K562 (cell line): ENCODE measurements at regions not wholly inside any gene's neighbourhood (a gene's known extent, or its start where the extent isn't known, plus 50 kb on each side); places are given as distances from the start of the nearest gene placed in this dataset.

ENCODE experiments used
- ATAC-seq: fragments of 200-7000 bp; cut with Tn5 transposase; 3 replicates; pipeline ENCODE4 v1.9.1; 2020; ENCODE audit warnings: moderate library complexity
- BruUV-seq: library from RNA; stranded (reverse); fragments of 400-500 nt; replicated peaks from 2 replicates; lab custom pipeline; 2021; lab: Mats Ljungman, UMichigan
- CTCF ChIA-PET: fragments of 300-600 bp; formaldehyde crosslinking; extraction: SDS; loops from one replicate; lab custom pipeline; 2021; ENCODE audit warnings: low intra/inter-chr PET ratio; lab: Yijun Ruan, JAX
- POLR2A ChIA-PET: fragments of 300-600, 350-650 bp; sonication (Branson Sonifier 250); formaldehyde crosslinking; extraction: SDS; loops from one replicate; lab custom pipeline; 2021; ENCODE audit warnings: antibody characterized with exemption, inconsistent platforms; lab: Yijun Ruan, JAX
- DNase-seq, 4 experiments: peaks; one replicate each; pipeline versions ENCODE4 v3.0.0 to v3.0.0-alpha.2; 2011 to 2018; ENCODE audit warnings: low spot score in 3 of 4, mixed read lengths in 3 of 4; ENCODE audit errors: extremely low read depth in 1 of 4
- FAIRE-seq: peaks from 2 replicates; lab custom pipeline; 2011; peaks lifted over from hg19 to GRCh38; lab: Jason Lieb, UNC
- H2AFZ ChIP-seq: 2 replicates; pipeline ENCODE4 v1.6.0; 2011; ENCODE audit warnings: low read depth, low read length, control low read depth, inconsistent platforms
- H3K27ac ChIP-seq: fragments of 200-600 bp; 3 replicates; pipeline ENCODE4 v1.8.0; 2011; ENCODE audit warnings: low read depth, mild to moderate bottlenecking, control low read depth, inconsistent platforms, low read length, moderate library complexity, mixed read lengths; ENCODE audit errors: extremely low read depth
- H3K27me3 ChIP-seq, 2 experiments: fragments of 300-600 bp in 1 of 2; 2 replicates in 1 of 2; 3 replicates in 1 of 2; pipeline versions ENCODE4 v1.6.0 to v1.8.0; 2011; ENCODE audit warnings: inconsistent platforms in 2 of 2, low read length in 2 of 2, mild to moderate bottlenecking in 1 of 2, mixed read lengths in 1 of 2, moderate library complexity in 1 of 2; ENCODE audit not compliant: control insufficient read depth in 2 of 2, insufficient read depth in 2 of 2
- H3K36me3 ChIP-seq: fragments of 300-600 bp; 3 replicates; pipeline ENCODE4 v1.8.0; 2011; ENCODE audit warnings: mild to moderate bottlenecking, low read length, inconsistent platforms; ENCODE audit not compliant: control insufficient read depth, insufficient read depth
- H3K4me1 ChIP-seq, 2 experiments: fragments of 200-600 bp in 1 of 2; replicated peaks in 1 of 2; 2 replicates in 1 of 2; 3 replicates in 1 of 2; pipeline versions ENCODE4 v1.5.1 to v1.8.0; 2011; ENCODE audit warnings: inconsistent platforms in 2 of 2, low read length in 2 of 2, mild to moderate bottlenecking in 1 of 2, mixed read lengths in 1 of 2, moderate library complexity in 1 of 2; ENCODE audit not compliant: control insufficient read depth in 2 of 2, insufficient read depth in 2 of 2
- H3K4me2 ChIP-seq: 2 replicates; pipeline ENCODE4 v1.6.1; 2011; ENCODE audit warnings: low read length, control low read depth, inconsistent platforms, mixed read lengths; ENCODE audit not compliant: insufficient read depth
- H3K4me3 ChIP-seq: fragments of 200-600 bp; sonication (generic), shearing (Covaris generic); 2 replicates; pipeline ENCODE4 v1.5.1; 2016; ENCODE audit warnings: control low read depth, inconsistent platforms
- H3K79me2 ChIP-seq: fragments of 200-600 bp; 3 replicates; pipeline ENCODE4 v1.8.0; 2011; ENCODE audit warnings: low read length, inconsistent platforms; ENCODE audit not compliant: control insufficient read depth, insufficient read depth
- H3K9ac ChIP-seq, 2 experiments: 2 replicates each; pipeline versions ENCODE4 v1.6.0 to v1.6.1; 2011; ENCODE audit warnings: low read depth in 2 of 2, low read length in 2 of 2, control low read depth in 1 of 2, inconsistent platforms in 1 of 2, mild to moderate bottlenecking in 1 of 2, mixed read lengths in 1 of 2; ENCODE audit not compliant: insufficient read depth in 1 of 2
- H3K9me1 ChIP-seq: one replicate; pipeline ENCODE4 v1.6.0; 2011; ENCODE audit warnings: inconsistent platforms, mild to moderate bottlenecking, low read length, moderate library complexity; ENCODE audit not compliant: control insufficient read depth, insufficient read depth
- H3K9me3 ChIP-seq: replicated peaks from 2 replicates; pipeline ENCODE4 v1.5.1; 2011; ENCODE audit warnings: low read depth, low read length, inconsistent platforms; ENCODE audit not compliant: control insufficient read depth, insufficient read depth
- H4K20me1 ChIP-seq: replicated peaks from 2 replicates; pipeline ENCODE4 v1.6.1; 2011; ENCODE audit warnings: low read length, inconsistent platforms, mixed read lengths; ENCODE audit not compliant: control insufficient read depth, insufficient read depth
- CBX3 ChIP-seq, 2 experiments: IDR thresholded peaks; 1 replicate in 1 of 2; 2 replicates in 1 of 2; pipeline ENCODE4 v1.6.1; 2012; ENCODE audit warnings: inconsistent platforms in 2 of 2, low read length in 2 of 2, borderline replicate concordance in 1 of 2, control low read depth in 1 of 2
- DDX20 ChIP-seq: fragments of 450-650 bp; IDR thresholded peaks from 2 replicates; pipeline ENCODE4 v1.6.1; 2016; ENCODE audit warnings: missing genetic modification characterization, low read depth, mild to moderate bottlenecking, missing compliant biosample characterization, moderate library complexity
- FOXK2 ChIP-seq, 2 experiments: fragments of 450-650 bp; IDR thresholded peaks in 1 of 2; conservative IDR thresholded peaks in 1 of 2; 2 replicates each; pipeline ENCODE4 v1.6.1; 2016; ENCODE audit warnings: low read depth in 2 of 2, mild to moderate bottlenecking in 1 of 2
- GATAD2B ChIP-seq: fragments of 450-650 bp; IDR thresholded peaks from 2 replicates; pipeline ENCODE4 v1.6.1; 2017; ENCODE audit warnings: mild to moderate bottlenecking, borderline replicate concordance
- RUNX1 ChIP-seq: sonication (generic); IDR thresholded peaks from 2 replicates; pipeline ENCODE4 v1.6.1; 2016; ENCODE audit warnings: antibody characterized with exemption, low read depth
- STAT5B ChIP-seq: fragments of 250-450 bp; sonication (Bioruptor Pico); IDR thresholded peaks from 2 replicates; pipeline ENCODE4 v1.8.0; 2021; ENCODE audit warnings: mild to moderate bottlenecking, inconsistent platforms
- TAF15 ChIP-seq: fragments of 200-400 bp; formaldehyde crosslinking; IDR thresholded peaks from 2 replicates; pipeline ENCODE4 v1.6.1; 2017; ENCODE audit warnings: mild to moderate bottlenecking, low read depth, low read length, moderate library complexity
- TEAD4 ChIP-seq, 2 experiments: sonication (generic) in 1 of 2; formaldehyde crosslinking in 1 of 2; IDR thresholded peaks; 2 replicates each; pipeline versions ENCODE4 v1.6.1 to v1.8.0; 2012 to 2022; ENCODE audit warnings: borderline replicate concordance in 1 of 2, inconsistent platforms in 1 of 2, low read length in 1 of 2, mild to moderate bottlenecking in 1 of 2, missing genetic modification reagents in 1 of 2
- TOE1 ChIP-seq, 2 experiments: fragments of 450-650 bp in 1 of 2; sonication (generic) in 1 of 2; formaldehyde crosslinking in 1 of 2; IDR thresholded peaks; 2 replicates each; pipeline versions ENCODE4 v1.7.1 to v1.8.0; 2016 to 2022; ENCODE audit warnings: borderline replicate concordance in 2 of 2, mild to moderate bottlenecking in 2 of 2, antibody characterized with exemption in 1 of 2, inconsistent platforms in 1 of 2, low read depth in 1 of 2, missing genetic modification reagents in 1 of 2, moderate library complexity in 1 of 2
- WGBS: fragments of 100-300 bp; shearing (Covaris generic); methylation state at CpG from one replicate; pipeline ENCODE4 v1.1.6; 2016; ENCODE audit warnings: low coverage, mixed read lengths; ENCODE audit not compliant: insufficient coverage; ENCODE audit errors: missing lambda C conversion rate; 5-methylcytosine and 5-hydroxymethylcytosine counted together
- in situ Hi-C: fragments of 300-500 bp; cut with MboI; formaldehyde crosslinking; loops from 4 replicates; pipeline ENCODE4 v1.15.0; 2018; ENCODE audit warnings: inconsistent platforms, mixed read lengths
- intact Hi-C: fragments of 100-400 bp; cut with micrococcal nuclease; formaldehyde crosslinking; loops from 2 replicates; pipeline ENCODE4 v1.14.2; 2022
- TF ChIP-seq, protein P1 (sequence below): fragments of 250-450 bp; sonication (Bioruptor Pico); IDR thresholded peaks from 2 replicates; pipeline ENCODE4 v1.4.0; 2020; ENCODE audit warnings: mild to moderate bottlenecking
- TF ChIP-seq, protein P2 (sequence below), 2 experiments: fragments of 200-800 bp in 1 of 2; sonication (Bioruptor generic) in 1 of 2; sonication (generic) in 1 of 2; formaldehyde crosslinking in 1 of 2; IDR thresholded peaks in 1 of 2; conservative IDR thresholded peaks in 1 of 2; 2 replicates each; pipeline versions ENCODE4 v1.5.0 to v1.6.1; 2016 to 2020; ENCODE audit warnings: missing compliant biosample characterization in 1 of 2, missing genetic modification characterization in 1 of 2, missing genetic modification reagents in 1 of 2

DNA sequence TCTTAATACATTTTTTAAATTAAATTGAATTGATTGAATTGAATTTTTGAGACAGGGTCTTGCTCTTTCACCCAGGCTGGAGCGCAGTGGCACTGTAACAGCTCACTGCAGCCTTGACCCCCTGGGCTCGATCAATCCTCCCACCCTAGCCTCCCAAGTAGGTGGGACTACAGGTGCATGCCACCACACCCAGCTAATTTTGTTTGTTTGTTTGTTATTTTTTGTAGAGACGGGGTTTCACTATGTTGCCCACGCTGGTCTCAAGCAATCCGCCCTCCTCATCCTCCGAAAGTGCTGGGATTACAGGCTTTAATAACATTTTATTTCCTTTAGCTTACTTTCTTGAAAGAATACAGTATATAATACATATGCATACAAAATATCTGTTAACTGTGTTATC is 226.9 kb downstream of the BUD13 start:
- Histone ChIP-seq H3K79me2 (no peaks in the 10 kb centered on the region), H3K4me1 (no peaks in the 10 kb centered on the region), H3K36me3 (no peaks in the 10 kb centered on the region), H3K9me3 (no peaks in the 10 kb centered on the region), H3K4me2 (no peak overlapping the region), H3K27me3 (peaks cover 0 to 10% of the 10 kb centered on the region in 2 experiments; a peak in 2 of 5 replicates), H3K4me3 (no peak overlapping the region), H3K9ac (no peak overlapping the region), H2AFZ (no peak overlapping the region), H3K9me1 (no peaks in the 10 kb centered on the region), H3K27ac (no peak overlapping the region), H4K20me1 (no peaks in the 10 kb centered on the region)
- TF ChIP-seq CBX3 (IDR thresholded peaks at IDR 0.05; ENCODE audit: borderline replicate concordance in 1 of 2, low read length in 2 of 2) (no peak), TAF15 (no peak), TOE1 (IDR thresholded peaks at IDR 0.05; ENCODE audit: borderline replicate concordance) (no peak), TOE1 (CRISPR knock-in tag; IDR thresholded peaks at IDR 0.05; ENCODE audit: borderline replicate concordance, low read depth) (no peak), FOXK2 (conservative IDR thresholded peaks at IDR 0.05 in 1 of 2, IDR thresholded peaks at IDR 0.05 in 1 of 2; ENCODE audit: low read depth in 2 of 2) (no peak), DDX20 (no peak), RUNX1 (no peak), GATAD2B (no peak), STAT5B (no peak), TEAD4 (IDR thresholded peaks at IDR 0.05; ENCODE audit: low read length) (no peak), TEAD4 (CRISPR knock-in tag; IDR thresholded peaks at IDR 0.05; ENCODE audit: borderline replicate concordance) (no peak)
- TF ChIP-seq, protein P1, sequence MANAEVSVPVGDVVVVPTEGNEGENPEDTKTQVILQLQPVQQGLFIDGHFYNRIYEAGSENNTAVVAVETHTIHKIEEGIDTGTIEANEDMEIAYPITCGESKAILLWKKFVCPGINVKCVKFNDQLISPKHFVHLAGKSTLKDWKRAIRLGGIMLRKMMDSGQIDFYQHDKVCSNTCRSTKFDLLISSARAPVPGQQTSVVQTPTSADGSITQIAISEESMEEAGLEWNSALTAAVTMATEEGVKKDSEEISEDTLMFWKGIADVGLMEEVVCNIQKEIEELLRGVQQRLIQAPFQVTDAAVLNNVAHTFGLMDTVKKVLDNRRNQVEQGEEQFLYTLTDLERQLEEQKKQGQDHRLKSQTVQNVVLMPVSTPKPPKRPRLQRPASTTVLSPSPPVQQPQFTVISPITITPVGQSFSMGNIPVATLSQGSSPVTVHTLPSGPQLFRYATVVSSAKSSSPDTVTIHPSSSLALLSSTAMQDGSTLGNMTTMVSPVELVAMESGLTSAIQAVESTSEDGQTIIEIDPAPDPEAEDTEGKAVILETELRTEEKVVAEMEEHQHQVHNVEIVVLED (CRISPR knock-in tag): no peak
- TF ChIP-seq, protein P2, sequence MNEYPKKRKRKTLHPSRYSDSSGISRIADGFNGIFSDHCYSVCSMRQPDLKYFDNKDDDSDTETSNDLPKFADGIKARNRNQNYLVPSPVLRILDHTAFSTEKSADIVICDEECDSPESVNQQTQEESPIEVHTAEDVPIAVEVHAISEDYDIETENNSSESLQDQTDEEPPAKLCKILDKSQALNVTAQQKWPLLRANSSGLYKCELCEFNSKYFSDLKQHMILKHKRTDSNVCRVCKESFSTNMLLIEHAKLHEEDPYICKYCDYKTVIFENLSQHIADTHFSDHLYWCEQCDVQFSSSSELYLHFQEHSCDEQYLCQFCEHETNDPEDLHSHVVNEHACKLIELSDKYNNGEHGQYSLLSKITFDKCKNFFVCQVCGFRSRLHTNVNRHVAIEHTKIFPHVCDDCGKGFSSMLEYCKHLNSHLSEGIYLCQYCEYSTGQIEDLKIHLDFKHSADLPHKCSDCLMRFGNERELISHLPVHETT (CRISPR knock-in tag; conservative IDR thresholded peaks at IDR 0.05 in 1 of 2, IDR thresholded peaks at IDR 0.05 in 1 of 2): no peak
- ChIA-PET CTCF (no interaction called here), POLR2A (no interaction called here)
- ATAC-seq: no peak
- intact Hi-C loops (no loop called here), in situ Hi-C loops (no loop called here)
- FAIRE-seq: no peak
- 0% methylated on average over 6 of the region's 6 CpGs for WGBS
- no TSS peak for BruUV-seq
- no peak for DNase-seq
